ENCODE measurements at regions not wholly inside any gene's neighbourhood (a gene's known extent, or its start where the extent isn't known, plus 50 kb on each side); places are given as distances from the start of the nearest gene placed in this dataset.
"Not testable (repeated sequence)": the region's sequence is repeated elsewhere in the genome, so short reads cannot be mapped to it uniquely, and the experiment has no call there.

DNA sequence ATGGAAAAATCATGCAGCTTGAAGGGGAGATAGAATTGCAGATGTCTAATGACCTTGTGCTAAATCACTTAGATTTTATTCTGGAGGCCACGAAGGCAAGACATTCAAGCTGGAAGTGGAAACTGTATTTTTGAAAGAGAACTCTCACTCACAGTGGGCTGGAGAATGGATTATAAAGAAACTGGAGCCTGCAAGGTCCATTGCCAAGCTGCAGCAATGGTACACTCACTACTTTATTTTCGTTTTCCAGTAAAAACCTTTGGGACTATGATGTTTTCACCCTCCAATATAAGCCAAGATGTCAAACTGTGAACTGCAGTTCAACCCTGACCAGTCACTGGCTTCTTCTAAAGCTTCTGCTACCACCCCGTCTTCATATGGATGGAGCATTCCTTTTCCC is 62.0 kb downstream of the SKIDA1 start:
- no peak for DNase-seq (ENCODE audit: low read depth)

DNA sequence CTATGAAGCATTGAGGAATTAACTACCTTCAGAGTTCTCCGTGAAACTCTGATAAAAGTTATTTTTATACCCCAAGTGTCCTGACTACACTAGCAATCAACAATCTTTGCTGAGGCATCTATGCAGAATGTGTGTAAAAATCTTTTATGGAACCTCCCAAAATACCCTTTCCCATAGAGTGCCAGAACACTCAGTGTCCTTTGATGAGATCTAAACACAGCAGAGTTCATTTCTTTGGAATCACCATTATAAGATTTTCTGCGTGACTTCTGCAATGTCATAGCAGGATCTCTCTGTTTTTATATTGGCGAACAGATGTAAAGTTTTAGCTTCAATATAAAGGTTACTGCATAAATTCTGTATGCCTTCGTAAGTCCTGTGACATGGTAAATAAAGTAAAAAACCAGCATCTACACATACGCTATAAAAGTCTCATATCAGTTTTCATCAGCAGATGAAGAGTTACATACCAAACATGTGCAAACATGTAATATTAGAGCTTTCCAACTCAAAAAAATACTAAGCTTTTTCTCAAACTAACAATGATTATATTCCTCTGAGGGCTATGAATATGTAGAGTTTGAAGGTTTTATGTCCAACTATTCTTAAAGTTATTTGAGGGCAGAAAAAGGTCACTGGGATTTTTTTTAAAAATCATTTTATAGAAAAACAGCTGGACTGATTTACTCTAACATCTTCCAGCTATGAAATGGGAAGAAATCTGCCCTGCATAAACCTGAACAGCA is 67.2 kb downstream of the SKIDA1 start:
- no peak for DNase-seq (ENCODE audit: low read depth)

DNA sequence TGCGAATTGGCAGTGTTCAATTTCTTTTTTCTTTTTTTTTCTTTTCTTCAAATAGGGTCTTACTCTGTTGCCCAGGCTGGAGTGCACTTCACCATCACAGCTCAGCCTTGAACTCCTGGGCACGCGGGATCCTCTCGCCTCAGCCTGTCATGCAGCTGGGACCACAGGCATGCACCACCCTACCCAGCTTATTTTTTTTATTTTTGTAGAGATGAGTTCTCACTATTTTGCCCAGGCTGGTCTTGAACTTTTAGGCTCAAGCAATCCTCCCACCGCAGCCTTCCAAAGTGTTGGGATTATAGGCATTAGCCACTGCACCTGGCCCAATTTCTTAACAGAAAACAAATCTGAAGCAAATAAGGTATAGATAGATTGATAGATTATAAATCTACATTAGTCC is 69.3 kb downstream of the SKIDA1 start:
- DNase-seq (ENCODE audit: low read depth) = no peak

DNA sequence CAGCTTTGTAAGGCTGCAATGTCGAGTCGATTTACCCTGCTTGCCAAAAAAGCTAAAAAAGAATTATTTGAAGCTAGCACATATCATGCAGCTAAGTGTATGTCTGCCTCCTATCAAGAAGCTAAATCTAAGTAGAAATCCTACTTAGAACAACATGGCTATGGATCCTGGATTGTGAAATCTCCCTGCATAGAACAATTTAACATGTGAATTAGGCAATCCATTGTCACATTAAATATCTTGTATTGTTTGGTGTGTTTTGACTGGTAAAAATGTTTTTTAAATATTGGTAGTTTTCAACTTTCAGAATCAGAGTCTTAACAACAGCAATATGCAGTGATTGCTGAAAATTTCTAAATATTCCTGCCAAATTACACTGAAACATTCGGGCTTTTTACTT is 73.3 kb downstream of the SKIDA1 start:
- DNase-seq (ENCODE audit: low read depth) = no peak

DNA sequence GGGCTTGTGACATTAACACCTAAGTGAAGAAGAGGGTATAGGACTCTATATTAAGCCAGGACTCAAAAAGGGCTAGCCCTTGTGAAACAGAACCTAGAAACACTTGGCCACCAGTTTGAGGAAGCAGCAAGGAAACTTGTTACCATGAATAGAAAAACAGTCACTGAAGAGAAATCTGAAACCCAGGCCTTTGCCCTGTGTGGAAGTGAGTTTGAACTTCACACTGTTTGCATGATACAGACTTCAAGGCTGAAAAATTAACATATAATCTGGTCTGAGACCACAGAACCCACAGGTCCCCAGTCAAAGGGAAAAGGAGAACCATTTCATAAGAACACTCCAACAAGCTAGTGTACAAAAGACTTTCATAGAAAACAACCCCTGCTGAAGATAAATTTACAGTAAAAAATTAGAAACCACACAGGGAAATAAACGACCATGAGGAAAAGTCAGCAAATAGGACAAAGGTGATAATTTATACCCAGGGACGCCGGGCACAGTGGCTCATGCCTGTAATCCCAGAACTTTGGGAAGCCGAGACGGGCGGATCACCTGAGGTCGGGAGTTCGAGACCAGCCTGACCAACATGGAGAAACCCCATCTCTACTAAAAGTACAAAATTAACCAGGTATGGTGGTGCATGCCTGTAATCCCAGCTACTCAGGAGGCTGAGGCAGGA is 76.1 kb downstream of the SKIDA1 start:
- DNase-seq (ENCODE audit: low read depth) = no peak

DNA sequence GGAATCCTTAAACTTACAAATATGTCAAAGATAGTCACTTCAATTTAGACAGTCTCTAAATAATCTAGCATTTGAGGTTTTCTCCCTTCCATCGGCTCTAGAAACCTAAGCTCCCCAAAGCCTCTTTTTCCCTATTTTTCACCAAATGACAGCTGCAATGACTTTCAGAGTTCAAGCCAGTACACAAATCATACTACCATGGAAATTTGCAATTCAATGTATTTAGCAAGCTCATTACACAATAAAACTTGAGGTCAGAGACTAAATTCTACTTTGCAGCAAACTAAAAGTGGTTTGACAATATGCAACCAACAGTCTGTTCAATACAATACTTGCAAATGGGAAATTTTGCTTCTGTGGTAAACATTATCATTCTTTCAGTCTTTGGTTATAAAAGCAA is 80.3 kb downstream of the SKIDA1 start:
- DNase-seq (ENCODE audit: low read depth) = no peak

DNA sequence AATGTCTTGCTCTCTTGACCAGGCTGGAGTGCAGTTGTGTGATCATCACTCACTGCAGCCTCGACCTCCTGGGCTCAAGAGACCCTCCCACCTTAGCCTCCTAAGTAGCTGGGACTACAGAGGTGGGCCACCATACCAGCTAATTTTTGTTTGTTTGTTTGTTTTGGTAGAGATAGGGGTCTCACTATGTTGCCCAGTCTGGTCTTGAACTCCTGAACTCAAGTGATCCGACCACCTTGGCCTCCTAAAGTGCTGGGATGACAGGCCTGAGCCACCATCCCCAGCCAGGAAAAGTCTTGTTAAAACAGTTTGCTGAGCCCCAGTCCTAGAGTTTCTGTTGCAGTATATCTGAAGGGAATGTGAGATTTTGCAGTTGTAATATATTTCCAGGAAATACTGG is 83.9 kb downstream of the SKIDA1 start:
- no peak for DNase-seq (ENCODE audit: low read depth)

DNA sequence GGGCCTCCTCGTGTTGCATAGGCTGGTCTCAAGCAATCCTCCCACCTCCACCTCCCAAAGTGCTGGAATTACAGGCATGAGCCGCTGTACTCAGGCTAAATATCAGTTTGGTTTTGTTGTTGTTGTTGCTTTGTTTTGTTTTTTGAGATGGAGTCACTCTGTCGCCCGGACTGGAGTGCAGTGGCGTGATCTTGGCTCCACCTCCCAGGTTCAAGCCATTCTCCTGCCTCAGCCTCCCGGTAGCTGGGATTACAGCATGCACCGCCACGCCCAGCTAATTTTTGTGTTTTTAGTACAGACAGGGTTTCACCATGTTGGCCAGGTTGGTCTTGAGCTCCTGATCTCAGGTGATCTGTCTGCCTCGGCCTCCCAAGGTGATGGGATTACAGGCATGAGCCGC is 86.6 kb downstream of the SKIDA1 start:
- not testable (repeated sequence) for DNase-seq (ENCODE audit: low read depth)

DNA sequence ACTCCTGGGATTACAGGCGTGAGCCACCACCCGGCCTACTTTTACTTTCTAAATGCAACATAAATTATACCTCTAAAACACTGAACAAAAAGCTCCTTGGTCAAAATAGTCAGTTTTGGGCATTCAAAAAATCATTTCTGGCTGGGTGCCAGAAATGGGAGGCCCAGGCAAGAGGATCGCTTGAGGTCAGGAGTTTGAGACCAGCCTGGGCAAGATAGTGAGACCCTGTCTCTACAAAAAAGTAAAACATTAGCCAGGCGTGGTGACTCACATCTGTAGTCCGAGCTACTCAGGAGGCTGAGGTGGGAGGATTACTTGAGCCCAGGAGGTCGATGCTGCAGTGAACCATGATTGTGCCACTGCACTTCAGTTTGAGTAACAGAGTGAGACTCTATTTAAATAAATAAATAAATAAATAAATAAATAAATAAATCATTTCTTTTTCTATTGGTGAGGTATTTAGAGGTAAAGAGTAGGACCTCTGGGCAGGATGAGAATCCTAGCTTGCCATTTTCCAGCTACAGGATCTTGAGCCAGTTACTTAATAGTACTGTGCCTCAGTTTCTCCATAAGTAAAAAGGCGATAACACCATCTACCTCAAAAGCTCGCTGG is 87.6 kb downstream of the SKIDA1 start:
- DNase-seq (ENCODE audit: low read depth) = no peak

DNA sequence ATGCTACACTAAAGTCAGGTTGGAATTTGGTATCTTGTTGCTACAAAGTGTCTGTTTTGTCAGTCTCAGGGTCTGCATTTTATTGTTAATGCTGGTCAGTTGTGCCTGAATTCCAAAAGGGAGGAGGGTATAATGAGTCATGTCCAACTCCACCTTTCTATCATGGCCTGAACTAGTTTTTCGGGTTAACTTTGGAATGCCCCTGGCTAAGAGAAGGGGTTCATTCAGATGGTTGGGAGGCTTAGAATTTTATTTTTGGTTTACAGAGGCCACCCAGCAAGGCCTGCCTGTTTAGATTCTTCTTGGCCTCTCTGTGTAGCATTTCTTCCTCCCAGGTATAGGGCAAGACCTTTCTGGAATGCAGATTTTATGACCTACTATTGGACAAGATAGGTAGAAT is 93.2 kb downstream of the SKIDA1 start:
- DNase-seq (ENCODE audit: low read depth) = no peak

DNA sequence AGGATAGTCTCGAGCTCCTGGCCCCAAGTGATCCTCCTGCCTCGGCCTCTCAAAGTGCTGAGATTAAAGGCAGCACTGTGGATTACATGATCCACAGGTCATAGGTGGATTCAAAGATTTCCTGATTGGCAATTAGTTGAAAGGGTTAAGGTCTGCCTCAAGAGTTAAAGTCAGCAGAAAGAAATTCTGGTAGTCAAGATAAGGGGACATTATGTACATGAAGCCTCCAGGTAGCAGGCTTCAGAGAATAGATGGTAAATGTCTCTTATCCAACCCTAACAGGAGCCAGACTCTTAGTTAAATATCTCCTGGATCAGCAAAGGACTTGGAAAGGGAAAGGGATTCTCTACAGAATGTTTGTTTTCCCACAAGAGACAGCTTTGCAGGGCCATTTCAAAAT is 93.7 kb downstream of the SKIDA1 start:
- no peak for DNase-seq (ENCODE audit: low read depth)

DNA sequence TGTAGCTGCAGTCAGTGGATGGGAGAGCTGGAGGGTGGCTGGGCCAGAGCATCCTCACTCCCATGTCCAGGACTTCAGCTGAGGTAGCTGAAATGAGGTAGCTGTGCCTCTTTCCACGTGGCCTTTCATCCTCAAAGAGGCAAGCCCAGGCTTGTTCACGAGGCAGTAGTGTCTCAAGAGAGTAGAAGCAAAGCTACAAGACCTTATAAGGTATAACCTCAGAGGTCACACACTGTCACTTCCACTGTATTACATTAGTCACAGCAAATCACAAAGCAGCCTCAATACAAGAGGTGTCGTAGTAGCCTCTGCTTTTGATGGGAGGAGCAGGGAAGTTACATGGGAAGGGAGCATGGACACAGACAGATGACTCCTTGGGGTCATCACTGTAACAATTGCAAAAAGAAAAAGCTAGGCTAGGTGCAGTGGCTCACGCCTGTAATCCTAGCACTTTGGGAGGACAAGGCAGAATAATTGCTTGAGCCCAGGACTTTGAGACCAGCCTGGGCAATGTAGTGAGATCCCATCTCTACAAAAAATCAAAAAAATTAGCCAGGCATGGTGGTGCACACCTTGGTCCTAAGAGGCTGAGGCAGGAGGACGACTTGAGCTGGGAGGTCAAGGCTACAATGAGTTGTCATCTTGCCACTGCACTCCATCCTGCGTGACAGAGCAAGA is 97.5 kb downstream of the SKIDA1 start:
- DNase-seq (ENCODE audit: low read depth) = no peak

DNA sequence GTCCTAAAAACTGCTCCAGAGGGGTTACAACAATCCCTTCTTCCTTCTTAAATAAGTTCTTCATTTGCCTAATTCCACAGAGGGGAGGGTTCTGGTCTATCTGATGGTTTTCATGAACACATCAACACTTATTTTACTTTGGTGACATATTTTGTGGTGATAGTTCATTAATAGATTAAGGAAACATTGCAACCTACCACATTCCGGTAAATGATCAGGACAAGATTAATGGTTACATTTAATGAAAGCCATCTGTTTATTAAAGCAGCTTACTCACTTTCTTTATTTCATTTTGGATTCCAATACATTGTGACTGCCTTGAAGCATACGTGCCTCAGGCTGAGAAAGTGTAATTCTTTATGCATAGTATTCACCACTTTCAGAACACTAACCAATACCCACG is 101.0 kb downstream of the SKIDA1 start:
- no peak for DNase-seq (ENCODE audit: low read depth)

DNA sequence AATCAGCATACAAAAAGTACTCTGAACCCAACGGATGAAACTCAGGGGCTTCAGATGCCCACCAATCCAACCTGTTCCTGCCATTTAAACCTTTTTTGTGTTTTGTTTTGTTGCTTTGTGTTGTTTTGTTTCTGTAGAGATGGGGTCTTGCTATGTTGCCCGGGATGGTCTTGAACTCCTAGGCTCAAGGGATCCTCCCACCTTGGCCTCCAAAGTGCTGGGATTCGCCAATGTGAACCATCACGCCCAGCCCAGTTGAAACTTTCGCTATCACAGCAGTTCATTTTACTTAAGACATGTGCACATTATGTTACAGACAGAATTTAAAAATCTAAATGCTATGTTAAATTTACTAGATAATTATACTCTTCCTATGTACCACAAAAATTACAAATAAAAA is 101.6 kb downstream of the SKIDA1 start:
- no peak for DNase-seq (ENCODE audit: low read depth)

DNA sequence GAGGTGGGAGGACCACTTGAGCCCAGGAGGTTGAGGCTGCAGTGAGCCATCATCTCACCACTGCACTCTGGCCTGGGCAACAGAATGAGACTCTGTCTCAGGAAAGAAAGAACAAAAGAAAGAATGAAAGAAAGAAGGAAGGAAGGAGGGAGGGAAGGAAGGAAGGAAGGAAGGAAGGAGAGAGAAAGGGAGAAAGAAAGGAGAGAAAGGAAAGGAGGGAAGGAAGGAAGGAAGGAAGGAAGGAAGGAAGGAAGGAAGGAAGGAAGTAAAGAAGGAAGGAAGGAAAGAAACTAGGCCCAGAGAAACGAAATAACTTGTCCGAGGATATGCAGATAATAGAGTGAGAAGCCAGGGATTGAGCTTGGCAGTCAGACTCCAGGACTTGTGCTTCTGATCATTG is 102.1 kb downstream of the SKIDA1 start:
- no peak for DNase-seq (ENCODE audit: low read depth)

DNA sequence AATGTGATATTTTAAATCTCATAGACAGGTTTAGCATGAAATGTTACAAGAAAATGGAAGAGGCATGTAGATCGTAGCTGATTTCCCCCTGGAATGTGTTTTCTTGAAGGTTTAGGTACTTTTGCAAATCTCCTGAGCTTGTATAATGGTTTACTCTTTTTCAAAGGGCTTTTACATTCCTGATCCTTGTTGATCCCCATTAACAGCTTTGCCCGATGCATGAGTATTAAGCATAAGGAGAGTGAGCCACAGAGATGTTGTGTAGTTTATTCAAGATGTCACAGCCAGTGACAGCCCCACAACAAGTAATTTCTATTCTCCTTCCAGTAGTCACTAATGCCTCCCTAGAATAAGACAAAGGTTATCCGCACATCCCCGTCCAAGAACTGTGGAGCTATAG is 103.7 kb downstream of the SKIDA1 start:
- DNase-seq (ENCODE audit: low read depth) = no peak

DNA sequence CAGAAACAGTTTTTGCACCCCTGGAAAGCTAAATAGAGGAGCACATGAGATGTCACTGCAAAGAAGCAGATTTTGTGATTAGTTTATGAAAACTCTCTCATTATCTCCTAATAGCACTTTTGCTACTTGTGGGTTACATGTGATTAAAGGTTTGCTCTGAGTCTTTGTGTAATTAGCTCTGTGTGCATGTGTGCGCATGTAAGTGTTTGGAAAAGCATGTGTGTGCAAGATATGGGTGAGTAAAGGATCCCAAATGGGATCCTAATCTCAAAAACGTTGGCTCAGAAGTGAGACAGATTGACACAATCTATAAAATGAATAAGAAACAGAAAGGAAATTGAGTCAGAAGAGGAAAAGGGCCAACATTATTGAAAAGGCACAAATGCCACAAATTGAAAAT is 104.5 kb downstream of the SKIDA1 start:
- no peak for DNase-seq (ENCODE audit: low read depth)

DNA sequence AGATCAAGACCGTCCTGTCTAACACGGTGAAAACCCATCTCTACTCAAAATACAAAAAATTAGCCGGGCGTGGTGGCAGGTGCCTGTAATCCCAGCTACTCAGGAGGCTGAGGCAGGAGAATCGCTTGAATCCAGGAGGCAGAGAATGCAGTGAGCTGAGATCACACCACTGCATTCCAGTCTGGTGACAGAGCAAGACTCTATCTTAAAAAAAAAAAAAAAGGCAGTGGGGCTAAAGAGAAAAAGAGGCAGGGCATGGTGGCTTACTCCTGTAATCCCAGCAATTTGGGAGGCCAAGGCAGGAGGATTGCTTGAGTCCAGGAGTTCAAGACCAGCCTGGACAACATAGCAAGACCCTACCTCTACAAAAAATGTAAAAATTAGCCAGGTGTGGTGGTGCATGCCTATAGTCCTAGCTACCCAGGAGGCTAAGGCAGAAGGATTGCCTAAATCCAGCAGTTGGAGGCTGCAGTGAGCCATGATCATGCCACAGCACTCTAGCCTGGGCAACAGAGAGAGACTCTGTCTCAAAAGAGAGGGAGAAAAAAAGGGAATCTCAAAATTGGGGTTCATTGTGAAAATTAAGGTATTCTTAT is 106.4 kb downstream of the SKIDA1 start:
- DNase-seq (ENCODE audit: low read depth) = not testable (repeated sequence)

DNA sequence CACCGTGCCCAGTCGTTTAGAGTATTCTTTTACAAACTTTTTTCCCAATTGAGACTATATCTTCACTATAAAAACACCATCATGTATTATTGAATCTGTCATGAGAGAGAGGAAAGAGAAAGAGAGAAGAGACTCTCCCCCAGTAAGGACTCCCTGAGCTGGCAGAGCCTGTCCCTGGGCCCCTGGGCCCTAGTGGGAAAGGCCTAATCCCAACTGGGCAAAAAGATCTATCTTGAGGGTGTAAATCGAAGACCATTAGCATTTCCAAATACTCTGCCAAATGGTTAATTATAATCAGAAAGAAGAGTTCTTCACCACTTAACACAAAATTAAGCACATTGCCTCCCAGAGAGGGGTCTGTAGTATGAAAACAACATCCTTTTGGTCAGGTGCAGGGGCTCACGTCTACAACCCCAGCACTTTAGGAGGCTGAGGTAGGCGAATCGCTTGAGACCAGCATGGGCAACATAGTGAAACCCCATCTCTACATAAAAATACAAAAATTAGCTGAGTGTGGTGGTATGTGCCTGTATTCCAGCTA is 108.2 kb downstream of the SKIDA1 start:
- DNase-seq (ENCODE audit: low read depth) = no peak

DNA sequence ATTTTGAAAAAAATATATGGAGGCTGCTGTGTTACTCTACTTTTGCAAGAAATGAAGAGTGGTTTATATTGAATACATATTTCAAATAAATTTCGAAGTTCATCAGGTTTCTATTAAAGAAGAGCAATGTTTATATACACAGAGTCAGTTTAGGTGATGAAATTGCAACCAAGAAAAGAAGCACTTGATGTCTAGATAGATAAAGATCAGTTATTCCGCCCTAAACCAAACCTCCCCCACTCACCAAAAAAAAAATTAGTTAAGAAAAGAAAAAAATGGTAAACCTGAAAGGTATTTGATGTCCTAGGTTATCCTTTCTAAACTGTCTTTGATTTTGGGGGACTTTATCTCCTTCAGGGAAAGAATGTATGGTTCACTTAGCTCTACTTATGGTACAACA is 111.8 kb downstream of the SKIDA1 start:
- DNase-seq (ENCODE audit: low read depth) = no peak

DNA sequence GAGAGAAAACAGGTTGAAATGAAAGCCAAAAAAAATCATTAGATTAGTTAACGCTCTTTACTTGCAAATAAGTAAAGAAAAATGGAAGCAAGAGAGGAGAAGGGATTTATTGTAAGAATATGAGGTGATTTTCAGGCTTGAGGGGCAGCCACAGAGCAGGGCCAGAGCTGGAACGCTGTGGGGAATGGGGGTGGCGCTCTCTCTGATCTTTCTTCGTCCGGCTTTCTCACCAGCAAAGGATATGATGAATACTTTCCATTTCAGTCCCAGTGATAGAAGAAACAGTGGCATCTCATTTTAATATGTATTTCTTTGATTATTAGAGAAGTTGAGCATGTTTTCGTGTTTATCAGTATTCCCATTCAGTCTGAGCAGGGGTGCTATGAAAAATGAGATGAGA is 112.2 kb downstream of the SKIDA1 start:
- DNase-seq (ENCODE audit: low read depth) = no peak

DNA sequence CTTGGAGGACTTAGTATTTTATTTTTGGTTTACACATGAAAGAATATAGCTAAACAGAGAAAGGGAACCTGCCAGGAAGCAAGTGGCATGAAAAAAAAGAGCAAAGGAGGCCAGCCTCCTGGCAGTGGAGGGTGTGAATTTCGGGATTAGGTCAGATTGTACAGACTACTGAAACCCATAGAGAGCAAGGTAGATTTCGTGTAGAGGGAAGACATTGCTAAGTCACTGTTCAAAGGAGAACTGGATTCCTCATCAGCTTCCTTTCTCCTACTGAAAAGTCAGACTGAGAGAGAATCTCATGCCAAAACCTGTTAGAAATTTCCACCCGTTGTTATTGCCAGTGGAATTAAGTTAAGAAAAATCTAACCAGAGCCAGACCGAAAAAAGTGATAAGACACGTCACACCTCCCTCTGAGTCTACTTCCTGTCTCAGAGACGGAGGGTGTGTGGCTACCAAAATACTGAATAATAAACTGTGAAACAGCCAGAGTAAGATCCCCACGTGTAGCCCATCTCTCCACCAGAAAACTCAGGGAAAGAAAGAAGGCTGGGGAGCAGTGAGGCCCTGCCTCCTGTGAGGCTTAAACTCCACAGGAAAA is 118.8 kb downstream of the SKIDA1 start:
- DNase-seq (ENCODE audit: low read depth) = no peak
